Neural progenitor cell (in vitro differentiated cells): ENCODE measurements at regions not wholly inside any gene's neighbourhood (a gene's known extent, or its start where the extent isn't known, plus 50 kb on each side); places are given as distances from the start of the nearest gene placed in this dataset.

ENCODE experiments used
- EZH2 ChIP-seq: fragments of 200-600 bp; sonication (generic); IDR thresholded peaks from 2 replicates; pipeline ENCODE4 v1.6.1; 2017; ENCODE audit warnings: antibody characterized with exemption, mild to moderate bottlenecking, moderate library complexity
- EZH2phosphoT487 ChIP-seq: fragments of 200-600 bp; sonication (generic); IDR thresholded peaks from 2 replicates; pipeline ENCODE4 v1.6.1; 2017; ENCODE audit warnings: antibody characterized with exemption
- TF ChIP-seq, protein P1 (sequence below): fragments of 200-600 bp; sonication (generic); IDR thresholded peaks from 2 replicates; pipeline ENCODE4 v1.5.1; 2017; ENCODE audit warnings: antibody characterized with exemption, mild to moderate bottlenecking

GRCh38 chrX:96211953-96212352, 472.7 kb upstream of the DIAPH2 start:
- TF ChIP-seq, protein P1, sequence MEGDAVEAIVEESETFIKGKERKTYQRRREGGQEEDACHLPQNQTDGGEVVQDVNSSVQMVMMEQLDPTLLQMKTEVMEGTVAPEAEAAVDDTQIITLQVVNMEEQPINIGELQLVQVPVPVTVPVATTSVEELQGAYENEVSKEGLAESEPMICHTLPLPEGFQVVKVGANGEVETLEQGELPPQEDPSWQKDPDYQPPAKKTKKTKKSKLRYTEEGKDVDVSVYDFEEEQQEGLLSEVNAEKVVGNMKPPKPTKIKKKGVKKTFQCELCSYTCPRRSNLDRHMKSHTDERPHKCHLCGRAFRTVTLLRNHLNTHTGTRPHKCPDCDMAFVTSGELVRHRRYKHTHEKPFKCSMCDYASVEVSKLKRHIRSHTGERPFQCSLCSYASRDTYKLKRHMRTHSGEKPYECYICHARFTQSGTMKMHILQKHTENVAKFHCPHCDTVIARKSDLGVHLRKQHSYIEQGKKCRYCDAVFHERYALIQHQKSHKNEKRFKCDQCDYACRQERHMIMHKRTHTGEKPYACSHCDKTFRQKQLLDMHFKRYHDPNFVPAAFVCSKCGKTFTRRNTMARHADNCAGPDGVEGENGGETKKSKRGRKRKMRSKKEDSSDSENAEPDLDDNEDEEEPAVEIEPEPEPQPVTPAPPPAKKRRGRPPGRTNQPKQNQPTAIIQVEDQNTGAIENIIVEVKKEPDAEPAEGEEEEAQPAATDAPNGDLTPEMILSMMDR = no peak
- TF ChIP-seq EZH2 (no peak), EZH2phosphoT487 (no peak)
